HEK293T (cell line): ENCODE measurements at regions not wholly inside any gene's neighbourhood (a gene's known extent, or its start where the extent isn't known, plus 50 kb on each side); places are given as distances from the start of the nearest gene placed in this dataset.
A peak's percentile ranks its signal among the peaks of the same experiment; 100 is the strongest.

Experiments used
- CTCF ChIA-PET: fragments of 350-600 bp; formaldehyde crosslinking; extraction: SDS; loops from one replicate; lab custom pipeline; 2021; ENCODE audit warnings: antibody characterized with exemption, inconsistent platforms; lab: Yijun Ruan, JAX
- POLR2A ChIA-PET: fragments of 350-600 bp; formaldehyde crosslinking; extraction: SDS; loops from one replicate; lab custom pipeline; 2020; ENCODE audit warnings: antibody characterized with exemption, inconsistent platforms; lab: Yijun Ruan, JAX
- DNase-seq: peaks from one replicate; pipeline ENCODE4 v3.0.0; 2012; ENCODE audit warnings: mixed read lengths; ENCODE audit errors: extremely low spot score
- ARNT ChIP-seq: fragments of 450-650 bp; IDR thresholded peaks from 2 replicates; pipeline ENCODE4 v1.6.1; 2017; ENCODE audit warnings: mild to moderate bottlenecking
- BHLHE40 ChIP-seq: fragments of 450-650 bp; IDR thresholded peaks from 2 replicates; pipeline ENCODE4 v1.6.1; 2016; ENCODE audit warnings: mild to moderate bottlenecking, moderate library complexity, borderline replicate concordance
- CTBP1 ChIP-seq: fragments of 450-650 bp; IDR thresholded peaks from 2 replicates; pipeline ENCODE4 v1.6.1; 2016; ENCODE audit warnings: borderline replicate concordance
- ELF4 ChIP-seq: fragments of 450-650 bp; IDR thresholded peaks from 2 replicates; pipeline ENCODE4 v1.6.1; 2017; ENCODE audit warnings: antibody characterized with exemption
- FOXA1 ChIP-seq: fragments of 450-650 bp; IDR thresholded peaks from 2 replicates; pipeline ENCODE4 v1.6.1; 2016; ENCODE audit warnings: mild to moderate bottlenecking
- FOXK2 ChIP-seq: fragments of 450-650 bp; IDR thresholded peaks from 2 replicates; pipeline ENCODE4 v1.6.1; 2016; ENCODE audit warnings: mild to moderate bottlenecking
- FOXM1 ChIP-seq: fragments of 450-650 bp; IDR thresholded peaks from 2 replicates; pipeline ENCODE4 v1.6.1; 2017; ENCODE audit warnings: mild to moderate bottlenecking, borderline replicate concordance
- HDGF ChIP-seq: fragments of 450-650 bp; IDR thresholded peaks from 2 replicates; pipeline ENCODE4 v1.6.1; 2017; ENCODE audit warnings: antibody characterized with exemption, borderline replicate concordance
- L3MBTL2 ChIP-seq: fragments of 450-650 bp; conservative IDR thresholded peaks from 2 replicates; pipeline ENCODE4 v1.6.1; 2016; ENCODE audit warnings: mild to moderate bottlenecking
- LEF1 ChIP-seq: fragments of 450-650 bp; IDR thresholded peaks from 2 replicates; pipeline ENCODE4 v1.6.1; 2017; ENCODE audit warnings: mild to moderate bottlenecking, borderline replicate concordance
- NFRKB ChIP-seq: fragments of 450-650 bp; IDR thresholded peaks from 2 replicates; pipeline ENCODE4 v1.6.1; 2016; ENCODE audit warnings: mild to moderate bottlenecking, moderate library complexity
- PKNOX1 ChIP-seq: fragments of 450-650 bp; IDR thresholded peaks from 2 replicates; pipeline ENCODE4 v1.6.1; 2016
- SP1 ChIP-seq: fragments of 450-650 bp; IDR thresholded peaks from 2 replicates; pipeline ENCODE4 v1.6.1; 2017
- SUZ12 ChIP-seq: fragments of 450-650 bp; IDR thresholded peaks from 2 replicates; pipeline ENCODE4 v1.6.1; 2016; ENCODE audit warnings: mild to moderate bottlenecking
- TARDBP ChIP-seq: fragments of 450-650 bp; IDR thresholded peaks from 2 replicates; pipeline ENCODE4 v1.6.1; 2016
- ZNF384 ChIP-seq: fragments of 450-650 bp; IDR thresholded peaks from 2 replicates; pipeline ENCODE4 v1.6.1; 2016

GRCh38 chr15:93829115-93829870, 402.1 kb upstream of the MCTP2 start:
- CTCF ChIA-PET: interaction anchor here (0.7 kb wide), 2 partner anchors 254 to 366 kb away, joined by 4 to 5 read pairs; no protein-coding TSS in a partner anchor
- POLR2A ChIA-PET: no interaction called here
- TF ChIP-seq FOXK2 (no peak), FOXM1 (no peak), ZNF384 (no peak), PKNOX1 (no peak), L3MBTL2 (no peak), FOXA1 (no peak), ELF4 (no peak), NFRKB (no peak), ARNT (no peak), LEF1 (no peak)
- DNase-seq: peak; percentile 25

- DNase-seq: no peak
- ChIA-PET CTCF (no interaction called here), POLR2A (no interaction called here)
- TF ChIP-seq PKNOX1 (no peak), BHLHE40 (no peak), TARDBP (no peak), ELF4 (no peak)
Measured at GRCh38 chr15:93826790-93827189, 404.6 kb upstream of the MCTP2 start.

GRCh38 chr15:93826293-93826692, 405.1 kb upstream of the MCTP2 start:
- no peak for DNase-seq
- ChIA-PET CTCF (no interaction called here), POLR2A (no interaction called here)
- no peak for TF ChIP-seq HDGF

- ChIA-PET CTCF (no interaction called here), POLR2A (no interaction called here)
- DNase-seq: no peak
- TF ChIP-seq PKNOX1 (no peak), TARDBP (no peak), FOXM1 (no peak), ZNF384 (no peak), LEF1 (no peak), HDGF (no peak), ARNT (no peak), FOXK2 (no peak), ELF4 (no peak), L3MBTL2 (no peak), BHLHE40 (no peak), SP1 (no peak), FOXA1 (no peak), SUZ12 (no peak), CTBP1 (no peak), NFRKB (no peak)
Measured at GRCh38 chr15:93825682-93826081, 405.7 kb upstream of the MCTP2 start.

- ChIA-PET CTCF (no interaction called here), POLR2A (no interaction called here)
- no peak for TF ChIP-seq ELF4
- no peak for TF ChIP-seq BHLHE40
- no peak for TF ChIP-seq FOXM1
- TF ChIP-seq SP1: no peak
- no peak for TF ChIP-seq SUZ12
- TF ChIP-seq HDGF: no peak
- no peak for TF ChIP-seq ZNF384
- TF ChIP-seq CTBP1: no peak
- TF ChIP-seq LEF1: no peak
- no peak for TF ChIP-seq L3MBTL2
- no peak for DNase-seq
Measured at GRCh38 chr15:93823971-93824913, 407.1 kb upstream of the MCTP2 start.

GRCh38 chr15:93820566-93820965, 410.8 kb upstream of the MCTP2 start:
- CTCF ChIA-PET: interaction anchor here (1.4 kb wide), 1 partner anchor 299 kb away, joined by 5 read pairs; no protein-coding TSS in a partner anchor
- no peak for DNase-seq
- TF ChIP-seq L3MBTL2 (no peak), ZNF384 (no peak), TARDBP (no peak), BHLHE40 (no peak), ELF4 (no peak), FOXK2 (no peak), NFRKB (no peak), SUZ12 (no peak), SP1 (no peak), PKNOX1 (no peak), CTBP1 (no peak), FOXM1 (no peak), HDGF (no peak), LEF1 (no peak), FOXA1 (no peak), ARNT (no peak)
- POLR2A ChIA-PET: no interaction called here
